Transverse colon (tissue), 4 donors: ENCODE measurements at regions not wholly inside any gene's neighbourhood (a gene's known extent, or its start where the extent isn't known, plus 50 kb on each side); places are given as distances from the start of the nearest gene placed in this dataset.

ENCODE experiments used
- DNase-seq: peaks from one replicate; pipeline ENCODE4 v3.0.0-alpha.2; 2019
- H3K27ac ChIP-seq, 4 donors: fragments of 200-600 bp; sonication (generic); 2 replicates each; pipeline ENCODE4 v1.5.1; 2016 to 2018; ENCODE audit warnings: inconsistent platforms in 4 of 4
- H3K27me3 ChIP-seq: fragments of 200-600 bp; sonication (generic); 2 replicates; pipeline ENCODE4 v1.5.1; 2017; ENCODE audit warnings: inconsistent platforms
- H3K36me3 ChIP-seq, 4 donors: fragments of 200-600 bp; sonication (generic); 2 replicates each; pipeline ENCODE4 v1.5.1; 2017 to 2019; ENCODE audit warnings: inconsistent platforms in 4 of 4
- H3K4me1 ChIP-seq, 4 donors: fragments of 200-600 bp; sonication (generic); 2 replicates each; pipeline ENCODE4 v1.5.1; 2017 to 2020; ENCODE audit warnings: inconsistent platforms in 4 of 4
- H3K4me3 ChIP-seq, 4 donors: fragments of 200-600 bp; sonication (generic); 1 replicate in 1 of 4; 2 replicates in 3 of 4; pipeline versions ENCODE4 v1.5.1 to v1.6.1; 2017 to 2019; ENCODE audit warnings: inconsistent platforms in 4 of 4
- H3K9me3 ChIP-seq, 2 donors: fragments of 200-600 bp; sonication (generic); 2 replicates each; pipeline ENCODE4 v1.5.1; 2017 to 2019; ENCODE audit warnings: inconsistent platforms in 2 of 2
- EP300 ChIP-seq: sonication (generic); formaldehyde crosslinking; IDR thresholded peaks from one replicate; pipeline ENCODE4 v1.6.1; 2017; ENCODE audit warnings: antibody characterized with exemption, low read depth
- POLR2A ChIP-seq: fragments of 450-650 bp; IDR thresholded peaks from one replicate; pipeline ENCODE4 v1.6.1; 2016; ENCODE audit warnings: antibody characterized with exemption, mild to moderate bottlenecking, moderate library complexity
- POLR2AphosphoS5 ChIP-seq, 3 donors: sonication (generic); formaldehyde crosslinking; IDR thresholded peaks; one replicate each; pipeline ENCODE4 v1.6.1; 2016; ENCODE audit warnings: antibody characterized with exemption in 3 of 3
- WGBS, 2 donors: methylation state at CpG; one replicate each; pipeline ENCODE4 v1.1.5; 2018; ENCODE audit warnings: low coverage in 1 of 2; 5-methylcytosine and 5-hydroxymethylcytosine counted together
- in situ Hi-C, 4 donors: fragments of 200-750 bp; cut with MboI; loops; one replicate each; pipeline versions ENCODE4 v1.15.0 to v1.15.1; 2017; ENCODE audit warnings: low sequenced_read_pairs in 3 of 4, low pct_ligation_motif_present in 1 of 4, low pct_unique_long_range_greater_than_20kb in 1 of 4
- intact Hi-C: fragments of 100-400 bp; cut with DNase I; formaldehyde crosslinking; loops from one replicate; pipeline ENCODE4 v1.15.1; 2023; ENCODE audit warnings: low total_unique reads
- TF ChIP-seq, protein P1 (sequence below), 5 experiments: fragments of 200-600 bp in 3 of 5; fragments of 450-650 bp in 2 of 5; sonication (generic) in 3 of 5; IDR thresholded peaks; 1 replicate in 2 of 5; 2 replicates in 3 of 5; pipeline ENCODE4 v1.5.1; 2016 to 2017; ENCODE audit warnings: antibody characterized with exemption in 5 of 5, inconsistent platforms in 3 of 5, mild to moderate bottlenecking in 2 of 5, moderate library complexity in 1 of 5

DNA sequence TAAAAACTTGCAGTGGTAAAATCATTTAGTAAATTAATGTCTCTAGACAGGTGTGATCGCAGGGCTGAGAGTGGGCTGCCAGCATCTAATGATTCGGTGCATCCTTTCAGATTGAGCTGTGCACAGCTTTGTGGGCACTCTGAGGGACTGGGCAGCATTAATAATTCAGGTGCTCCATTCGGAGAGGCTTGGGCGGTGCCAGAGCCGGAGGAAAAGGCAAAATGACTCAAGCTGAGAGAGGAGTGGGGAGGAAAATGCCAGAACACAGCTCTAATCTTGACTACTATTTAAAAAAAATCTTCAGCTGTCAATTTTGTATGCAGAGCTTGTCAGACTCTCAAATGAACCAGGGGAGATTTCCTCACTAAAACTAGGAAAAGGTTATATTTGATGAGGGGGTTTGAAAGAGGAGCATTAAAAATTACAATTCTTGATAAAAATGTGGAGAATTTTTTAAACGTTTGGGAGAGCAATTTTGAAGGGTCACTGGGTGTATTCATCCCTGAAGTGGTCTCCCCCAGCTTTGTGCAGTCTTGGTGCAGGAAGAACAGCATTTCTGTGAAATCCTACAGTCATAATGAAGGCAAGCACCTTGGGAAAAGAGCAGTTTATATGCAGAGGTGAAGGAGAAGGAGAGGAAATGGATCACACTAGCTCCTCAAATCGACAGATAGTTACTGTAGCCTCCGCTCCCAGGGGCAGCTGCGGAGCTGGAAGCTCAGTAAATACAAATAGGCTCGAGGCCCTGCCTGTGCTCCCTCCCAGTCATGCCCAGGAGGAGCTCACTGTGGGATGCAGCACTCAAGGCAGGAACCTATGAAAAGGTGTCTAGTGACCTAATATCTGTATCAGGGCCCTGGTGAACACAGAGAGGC lies 535.4 kb upstream of the RAB6C start:
- no peaks in the 10 kb centered on the region for H3K9me3 ChIP-seq
- no peaks in the 10 kb centered on the region for H3K36me3 ChIP-seq
- TF ChIP-seq POLR2AphosphoS5 (IDR thresholded peaks at IDR 0.05) (no peak), EP300 (no peak)
- in situ Hi-C loops (no loop called here), intact Hi-C loops (no loop called here)
- H3K27me3 ChIP-seq, result no peaks in the 10 kb centered on the region
- no peaks in the 10 kb centered on the region for H3K4me1 ChIP-seq
- H3K4me3 ChIP-seq, result no peak overlapping the region
- no peak overlapping the region for H3K27ac ChIP-seq
- no peak for DNase-seq
- WGBS, 2 donors, result 25 to 67% methylated on average over 6 to 10 of the region's 10 CpGs

DNA sequence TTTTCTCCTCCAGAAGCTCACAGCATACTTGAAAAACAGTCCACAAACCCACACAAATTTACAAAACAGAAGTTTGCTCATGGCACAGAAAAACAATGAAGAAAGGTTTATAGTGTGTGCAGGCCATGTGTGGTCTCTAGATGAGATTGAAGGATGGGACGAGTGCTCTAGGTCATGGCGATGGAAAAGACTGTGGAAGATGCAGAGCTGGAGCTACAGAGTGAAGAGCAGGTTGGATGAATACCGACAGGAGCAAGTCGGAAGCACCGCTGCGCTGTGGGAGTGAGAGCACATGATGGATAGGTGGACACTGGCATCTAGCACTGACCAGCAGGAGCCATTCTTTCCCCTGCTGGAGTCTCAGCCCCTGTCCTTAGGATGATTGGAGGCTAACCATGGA lies 534.7 kb upstream of the RAB6C start:
- H3K4me3 ChIP-seq, result no peak overlapping the region
- H3K27me3 ChIP-seq, result no peaks in the 10 kb centered on the region
- DNase-seq, result no peak
- TF ChIP-seq POLR2AphosphoS5 (IDR thresholded peaks at IDR 0.05) (no peak), EP300 (no peak)
- no peaks in the 10 kb centered on the region for H3K4me1 ChIP-seq
- no peaks in the 10 kb centered on the region for H3K36me3 ChIP-seq
- WGBS, 2 donors, result 80 to 81% methylated on average over 2 to 6 of the region's 6 CpGs
- intact Hi-C loops, result no loop called here
- H3K9me3 ChIP-seq, result no peaks in the 10 kb centered on the region
- H3K27ac ChIP-seq, result no peak overlapping the region
- in situ Hi-C loops, result no loop called here

DNA sequence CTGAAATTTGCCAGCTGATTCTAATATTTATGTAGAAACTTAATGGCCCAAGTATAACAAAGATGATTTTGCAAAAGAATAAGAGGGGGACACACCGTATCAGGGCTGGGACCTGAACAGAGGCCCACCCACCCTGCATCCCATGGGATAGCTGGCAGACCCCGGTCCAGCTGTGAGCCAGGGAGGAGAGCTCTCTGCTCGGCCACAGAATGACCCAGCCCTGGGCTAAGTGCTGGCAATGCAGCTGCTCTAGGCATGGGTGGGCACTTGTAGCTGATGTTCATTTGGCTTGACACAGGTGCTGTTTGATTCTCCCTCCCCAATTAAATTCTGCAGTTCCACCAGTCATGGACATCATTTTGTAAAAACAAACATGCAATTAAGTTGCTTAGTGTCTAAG lies 522.8 kb upstream of the RAB6C start:
- H3K36me3 ChIP-seq, result no peaks in the 10 kb centered on the region
- no peaks in the 10 kb centered on the region for H3K4me1 ChIP-seq
- H3K4me3 ChIP-seq, result no peak overlapping the region
- H3K9me3 ChIP-seq, result no peaks in the 10 kb centered on the region
- intact Hi-C loops (no loop called here), in situ Hi-C loops (no loop called here)
- DNase-seq, result no peak
- 43% methylated on average over 3 of the region's 3 CpGs; no CpG with 5 or more reads in 1 of the 2 donors for WGBS, 2 donors
- no peak for TF ChIP-seq POLR2A
- no peak for TF ChIP-seq EP300
- TF ChIP-seq, protein P1, sequence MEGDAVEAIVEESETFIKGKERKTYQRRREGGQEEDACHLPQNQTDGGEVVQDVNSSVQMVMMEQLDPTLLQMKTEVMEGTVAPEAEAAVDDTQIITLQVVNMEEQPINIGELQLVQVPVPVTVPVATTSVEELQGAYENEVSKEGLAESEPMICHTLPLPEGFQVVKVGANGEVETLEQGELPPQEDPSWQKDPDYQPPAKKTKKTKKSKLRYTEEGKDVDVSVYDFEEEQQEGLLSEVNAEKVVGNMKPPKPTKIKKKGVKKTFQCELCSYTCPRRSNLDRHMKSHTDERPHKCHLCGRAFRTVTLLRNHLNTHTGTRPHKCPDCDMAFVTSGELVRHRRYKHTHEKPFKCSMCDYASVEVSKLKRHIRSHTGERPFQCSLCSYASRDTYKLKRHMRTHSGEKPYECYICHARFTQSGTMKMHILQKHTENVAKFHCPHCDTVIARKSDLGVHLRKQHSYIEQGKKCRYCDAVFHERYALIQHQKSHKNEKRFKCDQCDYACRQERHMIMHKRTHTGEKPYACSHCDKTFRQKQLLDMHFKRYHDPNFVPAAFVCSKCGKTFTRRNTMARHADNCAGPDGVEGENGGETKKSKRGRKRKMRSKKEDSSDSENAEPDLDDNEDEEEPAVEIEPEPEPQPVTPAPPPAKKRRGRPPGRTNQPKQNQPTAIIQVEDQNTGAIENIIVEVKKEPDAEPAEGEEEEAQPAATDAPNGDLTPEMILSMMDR (IDR thresholded peaks at IDR 0.05), result no peak
- no peak for TF ChIP-seq POLR2AphosphoS5 (IDR thresholded peaks at IDR 0.05)
- H3K27ac ChIP-seq, result no peak overlapping the region
- no peaks in the 10 kb centered on the region for H3K27me3 ChIP-seq

DNA sequence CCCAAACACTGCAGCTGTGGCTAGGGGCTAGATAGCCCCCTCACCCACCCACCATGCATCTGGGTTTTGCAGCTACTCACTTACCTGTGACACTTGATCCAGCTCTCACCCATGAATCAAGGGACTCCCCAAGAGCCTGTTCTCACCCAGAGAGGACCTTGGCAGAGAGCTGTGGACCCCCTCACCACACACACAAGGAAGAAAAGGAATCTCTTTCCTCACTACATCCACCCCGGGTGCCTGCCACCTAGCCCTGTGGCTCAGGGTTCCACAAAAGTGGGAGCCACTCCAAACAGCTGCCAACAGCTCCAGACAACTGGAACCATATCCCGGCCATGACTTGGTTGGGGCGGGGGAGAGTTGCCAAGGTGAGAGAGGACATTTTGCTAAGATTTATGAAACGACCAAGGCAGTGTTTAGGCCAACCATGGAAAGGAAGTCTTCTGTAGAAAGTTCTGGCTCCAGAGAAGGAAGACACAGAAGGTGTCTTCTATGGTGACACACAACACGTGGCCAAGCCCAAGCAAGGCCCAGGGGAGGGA lies 522.1 kb upstream of the RAB6C start:
- Histone ChIP-seq H3K27ac (no peak overlapping the region), H3K9me3 (no peaks in the 10 kb centered on the region), H3K27me3 (no peaks in the 10 kb centered on the region), H3K4me1 (no peaks in the 10 kb centered on the region), H3K36me3 (no peaks in the 10 kb centered on the region), H3K4me3 (no peak overlapping the region)
- TF ChIP-seq, protein P1 (IDR thresholded peaks at IDR 0.05), result no peak
- TF ChIP-seq EP300 (no peak), POLR2A (no peak), POLR2AphosphoS5 (IDR thresholded peaks at IDR 0.05) (no peak)
- in situ Hi-C loops, result no loop called here
- intact Hi-C loops, result no loop called here
- WGBS, 2 donors, result 62% methylated on average over 5 of the region's 5 CpGs; no CpG with 5 or more reads in 1 of the 2 donors
- DNase-seq, result no peak

DNA sequence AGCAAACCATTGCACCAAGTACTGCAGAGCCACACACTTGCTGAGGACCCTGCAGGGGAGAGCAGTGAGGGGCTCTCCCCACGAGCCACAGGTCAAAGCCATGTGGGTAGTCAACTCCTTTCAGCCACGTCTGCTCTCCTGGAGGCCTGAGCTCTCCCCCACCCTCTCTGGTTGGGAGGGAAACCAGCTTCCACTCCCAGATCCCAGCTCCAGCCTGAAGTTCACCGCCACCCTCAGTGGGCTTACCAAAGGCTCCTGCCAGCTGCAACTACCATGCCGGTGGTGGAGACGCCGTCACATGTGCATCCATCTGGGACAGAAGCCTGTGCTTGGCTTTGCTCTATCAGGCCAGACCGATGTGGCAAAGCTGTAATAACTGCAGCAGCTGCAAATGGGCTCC lies 521.5 kb upstream of the RAB6C start:
- intact Hi-C loops, result no loop called here

More for the DNA sequence above, 521.5 kb upstream of the RAB6C start:
- H3K9me3 ChIP-seq, result no peaks in the 10 kb centered on the region
- WGBS, 2 donors, result 86% methylated on average over 7 of the region's 7 CpGs; no CpG with 5 or more reads in 1 of the 2 donors
- no peak for DNase-seq
- no peak overlapping the region for H3K4me3 ChIP-seq
- in situ Hi-C loops, result no loop called here
- no peaks in the 10 kb centered on the region for H3K4me1 ChIP-seq
- H3K27me3 ChIP-seq, result no peaks in the 10 kb centered on the region
- no peaks in the 10 kb centered on the region for H3K36me3 ChIP-seq
- H3K27ac ChIP-seq, result no peak overlapping the region
- TF ChIP-seq POLR2AphosphoS5 (IDR thresholded peaks at IDR 0.05), result no peak
- TF ChIP-seq, protein P1 (IDR thresholded peaks at IDR 0.05), result no peak
